ENCODE measurements at regions not wholly inside any gene's neighbourhood (a gene's known extent, or its start where the extent isn't known, plus 50 kb on each side); places are given as distances from the start of the nearest gene placed in this dataset.

- ATAC-seq (no peak), DNase-seq (ENCODE audit: low spot score) (no peak)
- TF ChIP-seq, protein P1, sequence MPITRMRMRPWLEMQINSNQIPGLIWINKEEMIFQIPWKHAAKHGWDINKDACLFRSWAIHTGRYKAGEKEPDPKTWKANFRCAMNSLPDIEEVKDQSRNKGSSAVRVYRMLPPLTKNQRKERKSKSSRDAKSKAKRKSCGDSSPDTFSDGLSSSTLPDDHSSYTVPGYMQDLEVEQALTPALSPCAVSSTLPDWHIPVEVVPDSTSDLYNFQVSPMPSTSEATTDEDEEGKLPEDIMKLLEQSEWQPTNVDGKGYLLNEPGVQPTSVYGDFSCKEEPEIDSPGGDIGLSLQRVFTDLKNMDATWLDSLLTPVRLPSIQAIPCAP (CRISPR knock-in tag; IDR thresholded peaks at IDR 0.05), result no peak
- no peaks in the 10 kb centered on the region; the same call in 1 of the 2 replicates for H3K27me3 Mint-ChIP-seq (ENCODE audit: low read depth)
- POLR2A ChIA-PET, result no interaction called here
- H3K36me3 Mint-ChIP-seq, result peaks cover 5% of the 10 kb centered on the region
- no peak overlapping the region for H3K27ac Mint-ChIP-seq
- H3K4me3 Mint-ChIP-seq, result no peak overlapping the region
- CTCF ChIA-PET, result no interaction called here
- H3K9me3 Mint-ChIP-seq, result peaks cover 13% of the 10 kb centered on the region
- H3K4me1 Mint-ChIP-seq, result no peaks in the 10 kb centered on the region
Observed at GRCh38 chr13:40105231-40105630, 449.8 kb downstream of the COG6 start.

- ATAC-seq, result no peak
- Mint-ChIP-seq H3K4me1 (no peaks in the 10 kb centered on the region), H3K27ac (no peak overlapping the region), H3K4me3 (no peak overlapping the region), H3K27me3 (ENCODE audit: low read depth) (no peaks in the 10 kb centered on the region), H3K9me3 (0 out of 2 replicates have a peak, but pooled peaks cover 5% of the 10 kb centered on the region), H3K36me3 (no peaks in the 10 kb centered on the region)
- TF ChIP-seq ZNF232 (CRISPR knock-in tag; IDR thresholded peaks at IDR 0.05) (no peak), GABPB1 (CRISPR knock-in tag; IDR thresholded peaks at IDR 0.05) (no peak), ATF6 (CRISPR knock-in tag; IDR thresholded peaks at IDR 0.05) (no peak), ESRRA (CRISPR knock-in tag; IDR thresholded peaks at IDR 0.05; ENCODE audit: borderline replicate concordance) (no peak), NR3C1 (CRISPR knock-in tag; conservative IDR thresholded peaks at IDR 0.05; ENCODE audit: low read depth) (no peak), FOXP4 (CRISPR knock-in tag; IDR thresholded peaks at IDR 0.05) (no peak), CTCF (IDR thresholded peaks at IDR 0.05) (no peak), ELF4 (CRISPR knock-in tag; IDR thresholded peaks at IDR 0.05; ENCODE audit: low read depth) (no peak), ERG (CRISPR knock-in tag; IDR thresholded peaks at IDR 0.05) (no peak)
- TF ChIP-seq, protein P1 (CRISPR knock-in tag; IDR thresholded peaks at IDR 0.05), result no peak
- TF ChIP-seq, protein P2, sequence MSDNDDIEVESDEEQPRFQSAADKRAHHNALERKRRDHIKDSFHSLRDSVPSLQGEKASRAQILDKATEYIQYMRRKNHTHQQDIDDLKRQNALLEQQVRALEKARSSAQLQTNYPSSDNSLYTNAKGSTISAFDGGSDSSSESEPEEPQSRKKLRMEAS (CRISPR knock-in tag; IDR thresholded peaks at IDR 0.05), result no peak
- TF ChIP-seq, protein P3, sequence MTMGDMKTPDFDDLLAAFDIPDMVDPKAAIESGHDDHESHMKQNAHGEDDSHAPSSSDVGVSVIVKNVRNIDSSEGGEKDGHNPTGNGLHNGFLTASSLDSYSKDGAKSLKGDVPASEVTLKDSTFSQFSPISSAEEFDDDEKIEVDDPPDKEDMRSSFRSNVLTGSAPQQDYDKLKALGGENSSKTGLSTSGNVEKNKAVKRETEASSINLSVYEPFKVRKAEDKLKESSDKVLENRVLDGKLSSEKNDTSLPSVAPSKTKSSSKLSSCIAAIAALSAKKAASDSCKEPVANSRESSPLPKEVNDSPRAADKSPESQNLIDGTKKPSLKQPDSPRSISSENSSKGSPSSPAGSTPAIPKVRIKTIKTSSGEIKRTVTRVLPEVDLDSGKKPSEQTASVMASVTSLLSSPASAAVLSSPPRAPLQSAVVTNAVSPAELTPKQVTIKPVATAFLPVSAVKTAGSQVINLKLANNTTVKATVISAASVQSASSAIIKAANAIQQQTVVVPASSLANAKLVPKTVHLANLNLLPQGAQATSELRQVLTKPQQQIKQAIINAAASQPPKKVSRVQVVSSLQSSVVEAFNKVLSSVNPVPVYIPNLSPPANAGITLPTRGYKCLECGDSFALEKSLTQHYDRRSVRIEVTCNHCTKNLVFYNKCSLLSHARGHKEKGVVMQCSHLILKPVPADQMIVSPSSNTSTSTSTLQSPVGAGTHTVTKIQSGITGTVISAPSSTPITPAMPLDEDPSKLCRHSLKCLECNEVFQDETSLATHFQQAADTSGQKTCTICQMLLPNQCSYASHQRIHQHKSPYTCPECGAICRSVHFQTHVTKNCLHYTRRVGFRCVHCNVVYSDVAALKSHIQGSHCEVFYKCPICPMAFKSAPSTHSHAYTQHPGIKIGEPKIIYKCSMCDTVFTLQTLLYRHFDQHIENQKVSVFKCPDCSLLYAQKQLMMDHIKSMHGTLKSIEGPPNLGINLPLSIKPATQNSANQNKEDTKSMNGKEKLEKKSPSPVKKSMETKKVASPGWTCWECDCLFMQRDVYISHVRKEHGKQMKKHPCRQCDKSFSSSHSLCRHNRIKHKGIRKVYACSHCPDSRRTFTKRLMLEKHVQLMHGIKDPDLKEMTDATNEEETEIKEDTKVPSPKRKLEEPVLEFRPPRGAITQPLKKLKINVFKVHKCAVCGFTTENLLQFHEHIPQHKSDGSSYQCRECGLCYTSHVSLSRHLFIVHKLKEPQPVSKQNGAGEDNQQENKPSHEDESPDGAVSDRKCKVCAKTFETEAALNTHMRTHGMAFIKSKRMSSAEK (CRISPR knock-in tag; IDR thresholded peaks at IDR 0.05; ENCODE audit: borderline replicate concordance), result no peak
- ChIA-PET CTCF (no interaction called here), POLR2A (no interaction called here)
- no peak for DNase-seq (ENCODE audit: low spot score)
Observed at GRCh38 chr13:40109351-40109844, 453.9 kb downstream of the COG6 start.
